GM19025 (cell line): ENCODE measurements at regions not wholly inside any gene's neighbourhood (a gene's known extent, or its start where the extent isn't known, plus 50 kb on each side); places are given as distances from the start of the nearest gene placed in this dataset.

Experiments
- ATAC-seq: cut with Tn5 transposase; IDR thresholded peaks from one replicate; pipeline ENCODE4 v1.9.1; 2021; ENCODE audit warnings: mild to moderate bottlenecking, low read depth, moderate library complexity; ENCODE audit not compliant: unreplicated experiment

GRCh38 chr2:181146171-181146570 is 165.8 kb downstream of the UBE2E3 start:
- ATAC-seq: no peak

- no peak for ATAC-seq
Observed at GRCh38 chr2:181149056-181149455, 168.7 kb downstream of the UBE2E3 start.

GRCh38 chr2:181152226-181152625 is 171.8 kb downstream of the UBE2E3 start:
- ATAC-seq: no peak

- no peak for ATAC-seq
Observed at GRCh38 chr2:181152701-181153100, 172.3 kb downstream of the UBE2E3 start.

- ATAC-seq: no peak
Observed at GRCh38 chr2:181153886-181154285, 173.5 kb downstream of the UBE2E3 start.

GRCh38 chr2:181157326-181157725 is 176.9 kb downstream of the UBE2E3 start:
- ATAC-seq: no peak

GRCh38 chr2:181158427-181158826 is 178.0 kb downstream of the UBE2E3 start:
- no peak for ATAC-seq

GRCh38 chr2:181161615-181162014 is 181.2 kb downstream of the UBE2E3 start:
- ATAC-seq: no peak

- no peak for ATAC-seq
Observed at GRCh38 chr2:181163139-181163538, 182.7 kb downstream of the UBE2E3 start.

- ATAC-seq: no peak
Observed at GRCh38 chr2:181163691-181164090, 183.3 kb downstream of the UBE2E3 start.

GRCh38 chr2:181164699-181165098 is 184.3 kb downstream of the UBE2E3 start:
- peak; percentile 33 for ATAC-seq

- ATAC-seq: peak; percentile 47
Observed at GRCh38 chr2:181165199-181165868, 184.9 kb downstream of the UBE2E3 start.

- ATAC-seq: no peak
Observed at GRCh38 chr2:181169503-181169902, 189.1 kb downstream of the UBE2E3 start.

- no peak for ATAC-seq
Observed at GRCh38 chr2:181170256-181170655, 189.9 kb downstream of the UBE2E3 start.

GRCh38 chr2:181172676-181173075 is 192.3 kb downstream of the UBE2E3 start:
- ATAC-seq: no peak

- ATAC-seq: no peak
Observed at GRCh38 chr2:181174611-181175580, 194.5 kb downstream of the UBE2E3 start.

GRCh38 chr2:181176540-181176939 is 196.1 kb downstream of the UBE2E3 start:
- ATAC-seq: no peak

GRCh38 chr2:181177376-181177775 is 197.0 kb downstream of the UBE2E3 start:
- no peak for ATAC-seq

- no peak for ATAC-seq
Observed at GRCh38 chr2:181178130-181178529, 197.7 kb downstream of the UBE2E3 start.

GRCh38 chr2:181178823-181179412 is 198.5 kb downstream of the UBE2E3 start:
- ATAC-seq: peak; percentile 72

- peak; percentile 76 for ATAC-seq
Observed at GRCh38 chr2:181183878-181184542, 203.6 kb downstream of the UBE2E3 start.
